OCI-LY7 (cell line): ENCODE measurements at regions not wholly inside any gene's neighbourhood (a gene's known extent, or its start where the extent isn't known, plus 50 kb on each side); places are given as distances from the start of the nearest gene placed in this dataset.

Experiments used
- BruUV-seq: library from RNA; stranded (reverse); fragments of 400-500 nt; replicated peaks from 2 replicates; lab custom pipeline; 2021; lab: Mats Ljungman, UMichigan
- CTCF ChIA-PET: fragments of 300-600 bp; sonication (Branson Sonifier 250); formaldehyde crosslinking; loops from one replicate; lab custom pipeline; 2022; ENCODE audit warnings: antibody characterized with exemption; ENCODE audit not compliant: unreplicated experiment; lab: Charles Lee
- POLR2A ChIA-PET: fragments of 300-600 bp; sonication (Branson Sonifier 250); formaldehyde crosslinking; loops from one replicate; lab custom pipeline; 2022; ENCODE audit warnings: antibody characterized with exemption; lab: Charles Lee
- DNase-seq: peaks from one replicate; pipeline ENCODE4 v3.0.0-alpha.2; 2015; ENCODE audit warnings: low spot score
- H2AFZ ChIP-seq: fragments of 200-600 bp; sonication (generic), shearing (Covaris generic); 2 replicates; pipeline ENCODE4 v1.6.1; 2014; ENCODE audit warnings: mild to moderate bottlenecking, antibody characterized with exemption, low read length, moderate library complexity
- H3K27ac ChIP-seq: fragments of 200-600 bp; sonication (generic); 2 replicates; pipeline ENCODE4 v1.5.1; 2014; ENCODE audit warnings: mixed run types, low read depth, mild to moderate bottlenecking, moderate library complexity, low read length, inconsistent platforms; ENCODE audit not compliant: poor library complexity, severe bottlenecking
- H3K36me3 ChIP-seq: fragments of 200-600 bp; sonication (generic); 2 replicates; pipeline ENCODE4 v1.6.1; 2014; ENCODE audit warnings: mild to moderate bottlenecking, antibody characterized with exemption, low read length, moderate library complexity, mixed read lengths; ENCODE audit not compliant: insufficient read depth
- H3K4me1 ChIP-seq: fragments of 200-600 bp; sonication (generic); 2 replicates; pipeline ENCODE4 v1.5.1; 2014; ENCODE audit warnings: mild to moderate bottlenecking, low read length; ENCODE audit not compliant: insufficient read depth, poor library complexity, severe bottlenecking
- H3K4me2 ChIP-seq: fragments of 200-600 bp; sonication (generic); 2 replicates; pipeline ENCODE4 v1.6.1; 2014; ENCODE audit warnings: mild to moderate bottlenecking, low read length
- H3K4me3 ChIP-seq: fragments of 200-600 bp; sonication (generic); 2 replicates; pipeline ENCODE4 v1.5.1; 2014; ENCODE audit warnings: mild to moderate bottlenecking, low read depth, low read length; ENCODE audit not compliant: poor library complexity, severe bottlenecking
- H3K79me2 ChIP-seq: fragments of 200-600 bp; sonication (generic); 2 replicates; pipeline ENCODE4 v1.6.1; 2016; ENCODE audit warnings: low read depth, mild to moderate bottlenecking, low read length, moderate library complexity, mixed read lengths; ENCODE audit not compliant: insufficient read depth
- H3K9me2 ChIP-seq: fragments of 200-600 bp; sonication (generic); 2 replicates; pipeline ENCODE4 v1.6.1; 2016; ENCODE audit warnings: mild to moderate bottlenecking, low read length, mixed read lengths; ENCODE audit not compliant: insufficient read depth
- H3K9me3 ChIP-seq: fragments of 200-600 bp; sonication (generic); 2 replicates; pipeline ENCODE4 v1.6.1; 2014; ENCODE audit warnings: mild to moderate bottlenecking, mixed run types, low read length, mixed read lengths
- H4K20me1 ChIP-seq: fragments of 200-600 bp; sonication (generic); 2 replicates; pipeline ENCODE4 v1.6.1; 2014; ENCODE audit warnings: mild to moderate bottlenecking, antibody characterized with exemption, low read length, moderate library complexity, mixed read lengths; ENCODE audit not compliant: insufficient read depth
- CTCF ChIP-seq: fragments of 200-600 bp; sonication (generic); conservative IDR thresholded peaks from 2 replicates; pipeline ENCODE4 v1.5.1; 2014; ENCODE audit warnings: mild to moderate bottlenecking, antibody characterized with exemption, low read length, moderate library complexity, mixed read lengths
- EZH2phosphoT487 ChIP-seq: fragments of 200-600 bp; sonication (generic); IDR thresholded peaks from 2 replicates; pipeline ENCODE4 v1.6.1; 2018; ENCODE audit warnings: low read depth, borderline replicate concordance, mild to moderate bottlenecking, mixed run types, antibody characterized with exemption, low read length, moderate library complexity, mixed read lengths
- intact Hi-C: fragments of 100-400 bp; cut with micrococcal nuclease; formaldehyde crosslinking; loops from one replicate; pipeline ENCODE4 v1.10.0; 2022; ENCODE audit not compliant: unreplicated experiment

- Histone ChIP-seq H3K4me1 (no peaks in the 10 kb centered on the region), H3K9me2 (no peaks in the 10 kb centered on the region), H3K36me3 (no peaks in the 10 kb centered on the region), H3K4me3 (no peak overlapping the region), H2AFZ (no peak overlapping the region), H3K27ac (no peak overlapping the region), H3K79me2 (no peaks in the 10 kb centered on the region), H3K9me3 (no peaks in the 10 kb centered on the region), H3K4me2 (no peak overlapping the region), H4K20me1 (no peaks in the 10 kb centered on the region)
- POLR2A ChIA-PET: no interaction called here
- BruUV-seq: no TSS peak
- CTCF ChIA-PET: no interaction called here
- TF ChIP-seq EZH2phosphoT487 (no peak), CTCF (no peak)
- no peak for DNase-seq
- intact Hi-C loops: no loop called here
Measured at GRCh38 chr10:91046869-91047268, 126.0 kb upstream of the ANKRD1 start.

- H3K27ac ChIP-seq: no peak overlapping the region
- H3K9me2 ChIP-seq: no peaks in the 10 kb centered on the region
- H2AFZ ChIP-seq: no peak overlapping the region
- H4K20me1 ChIP-seq: no peaks in the 10 kb centered on the region
- no peaks in the 10 kb centered on the region for H3K9me3 ChIP-seq
- DNase-seq: no peak
- BruUV-seq: no TSS peak
- intact Hi-C loops: no loop called here
- H3K4me2 ChIP-seq: no peak overlapping the region
- no peak for TF ChIP-seq EZH2phosphoT487
- CTCF ChIA-PET: no interaction called here
- H3K36me3 ChIP-seq: no peaks in the 10 kb centered on the region
- POLR2A ChIA-PET: interaction anchor here (0.6 to 0.7 kb wide), 3 partner anchors 96 to 153 kb away, joined by 3 to 6 read pairs (median 5); no protein-coding TSS in a partner anchor
- H3K4me3 ChIP-seq: no peak overlapping the region
- no peaks in the 10 kb centered on the region for H3K79me2 ChIP-seq
- H3K4me1 ChIP-seq: no peaks in the 10 kb centered on the region
Measured at GRCh38 chr10:91048380-91048779, 127.5 kb upstream of the ANKRD1 start.

GRCh38 chr10:91049296-91049987 is 128.6 kb upstream of the ANKRD1 start:
- BruUV-seq: no TSS peak
- DNase-seq: no peak
- H3K9me2 ChIP-seq: no peaks in the 10 kb centered on the region
- no peaks in the 10 kb centered on the region for H3K4me1 ChIP-seq
- no peak overlapping the region for H3K27ac ChIP-seq
- H3K9me3 ChIP-seq: no peaks in the 10 kb centered on the region
- H3K4me3 ChIP-seq: no peak overlapping the region
- ChIA-PET POLR2A (interaction anchor here (0.5 to 0.8 kb wide), 2 partner anchors 17 to 361 kb away, joined by 3 to 4 read pairs; no protein-coding TSS in a partner anchor), CTCF (no interaction called here)
- H3K79me2 ChIP-seq: no peaks in the 10 kb centered on the region
- no peaks in the 10 kb centered on the region for H3K36me3 ChIP-seq
- H3K4me2 ChIP-seq: no peak overlapping the region
- no peak overlapping the region for H2AFZ ChIP-seq
- TF ChIP-seq CTCF (no peak), EZH2phosphoT487 (no peak)
- intact Hi-C loops: no loop called here
- H4K20me1 ChIP-seq: no peaks in the 10 kb centered on the region
